OCI-LY7 (cell line): ENCODE measurements at regions not wholly inside any gene's neighbourhood (a gene's known extent, or its start where the extent isn't known, plus 50 kb on each side); places are given as distances from the start of the nearest gene placed in this dataset.

Source experiments
- EZH2phosphoT487 ChIP-seq: fragments of 200-600 bp; sonication (generic); IDR thresholded peaks from 2 replicates; pipeline ENCODE4 v1.6.1; 2018; ENCODE audit warnings: low read depth, borderline replicate concordance, mild to moderate bottlenecking, mixed run types, antibody characterized with exemption, low read length, moderate library complexity, mixed read lengths
- TF ChIP-seq, protein P1 (sequence below): fragments of 200-600 bp; sonication (generic); conservative IDR thresholded peaks from 2 replicates; pipeline ENCODE4 v1.5.1; 2014; ENCODE audit warnings: mild to moderate bottlenecking, antibody characterized with exemption, low read length, moderate library complexity, mixed read lengths

DNA sequence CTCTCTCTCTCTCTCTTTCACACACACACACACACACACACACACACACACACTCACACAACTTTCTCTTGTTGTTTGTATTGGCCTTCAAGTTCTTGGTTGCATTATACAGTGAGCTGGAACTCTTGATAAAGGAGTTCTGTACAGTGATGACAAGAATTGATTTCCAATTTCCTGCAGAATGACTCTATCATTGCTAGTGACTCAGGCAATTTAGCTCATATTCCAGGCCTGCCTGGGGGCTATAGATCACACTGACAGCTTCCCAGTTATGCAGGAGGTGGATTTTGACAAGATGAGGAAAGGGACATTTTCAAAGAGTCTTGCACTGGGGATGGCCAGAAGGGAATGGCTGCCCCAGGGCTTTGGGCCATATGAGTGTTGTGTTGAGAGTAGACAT lies 508.8 kb downstream of the TYW1 start:
- TF ChIP-seq, protein P1, sequence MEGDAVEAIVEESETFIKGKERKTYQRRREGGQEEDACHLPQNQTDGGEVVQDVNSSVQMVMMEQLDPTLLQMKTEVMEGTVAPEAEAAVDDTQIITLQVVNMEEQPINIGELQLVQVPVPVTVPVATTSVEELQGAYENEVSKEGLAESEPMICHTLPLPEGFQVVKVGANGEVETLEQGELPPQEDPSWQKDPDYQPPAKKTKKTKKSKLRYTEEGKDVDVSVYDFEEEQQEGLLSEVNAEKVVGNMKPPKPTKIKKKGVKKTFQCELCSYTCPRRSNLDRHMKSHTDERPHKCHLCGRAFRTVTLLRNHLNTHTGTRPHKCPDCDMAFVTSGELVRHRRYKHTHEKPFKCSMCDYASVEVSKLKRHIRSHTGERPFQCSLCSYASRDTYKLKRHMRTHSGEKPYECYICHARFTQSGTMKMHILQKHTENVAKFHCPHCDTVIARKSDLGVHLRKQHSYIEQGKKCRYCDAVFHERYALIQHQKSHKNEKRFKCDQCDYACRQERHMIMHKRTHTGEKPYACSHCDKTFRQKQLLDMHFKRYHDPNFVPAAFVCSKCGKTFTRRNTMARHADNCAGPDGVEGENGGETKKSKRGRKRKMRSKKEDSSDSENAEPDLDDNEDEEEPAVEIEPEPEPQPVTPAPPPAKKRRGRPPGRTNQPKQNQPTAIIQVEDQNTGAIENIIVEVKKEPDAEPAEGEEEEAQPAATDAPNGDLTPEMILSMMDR, result no peak
- TF ChIP-seq EZH2phosphoT487, result no peak
